ENCODE measurements at regions not wholly inside any gene's neighbourhood (a gene's known extent, or its start where the extent isn't known, plus 50 kb on each side); places are given as distances from the start of the nearest gene placed in this dataset.
"Not testable (repeated sequence)": the region's sequence is repeated elsewhere in the genome, so short reads cannot be mapped to it uniquely, and the experiment has no call there.

- DNase-seq = not testable (repeated sequence)
Observed at GRCh38 chr18:14606546-14606945, 63.1 kb upstream of the POTEC start.

DNA sequence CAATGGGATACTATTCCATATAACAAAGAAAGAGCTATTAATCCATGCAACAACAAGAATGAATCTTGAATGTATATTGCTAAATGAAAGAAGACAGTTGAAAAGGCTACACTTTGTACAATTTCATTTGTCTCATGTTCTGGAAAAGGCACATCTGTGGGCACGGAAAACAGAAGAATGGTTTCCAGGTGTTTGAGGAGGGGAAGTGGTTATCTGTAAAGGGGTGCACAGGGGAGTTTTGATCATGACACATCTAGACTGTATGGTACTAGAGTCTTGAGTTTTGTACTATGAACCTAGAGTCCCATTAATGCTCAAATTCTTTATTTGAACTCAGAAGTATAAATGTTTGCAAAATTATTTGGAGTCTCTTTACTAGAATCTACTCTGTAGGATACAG is 64.0 kb upstream of the POTEC start:
- not testable (repeated sequence) for DNase-seq

GRCh38 chr18:14612422-14612821 is 69.0 kb upstream of the POTEC start:
- DNase-seq = not testable (repeated sequence)

DNA sequence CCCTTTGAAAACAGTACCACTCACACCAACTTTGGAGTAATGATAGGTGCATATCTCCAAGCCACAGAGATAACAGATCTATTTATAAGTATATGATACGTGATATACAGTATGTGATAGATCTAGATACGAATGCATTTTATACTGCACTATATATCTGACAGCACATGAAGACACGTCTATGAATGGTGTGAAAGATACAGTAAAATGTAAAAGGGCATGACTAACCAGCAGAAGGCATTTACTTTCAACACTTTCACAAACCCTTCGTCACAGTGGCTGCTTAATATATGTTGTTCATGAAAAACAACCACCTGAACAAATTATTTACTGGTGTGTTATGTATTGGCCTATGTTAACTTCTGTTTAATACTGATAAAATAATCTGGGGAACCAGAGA is 71.1 kb upstream of the POTEC start:
- DNase-seq = not testable (repeated sequence)

- DNase-seq = not testable (repeated sequence)
Observed at GRCh38 chr18:14627336-14627735, 83.9 kb upstream of the POTEC start.

GRCh38 chr18:14628323-14628978 is 85.1 kb upstream of the POTEC start:
- not testable (repeated sequence) for DNase-seq

DNA sequence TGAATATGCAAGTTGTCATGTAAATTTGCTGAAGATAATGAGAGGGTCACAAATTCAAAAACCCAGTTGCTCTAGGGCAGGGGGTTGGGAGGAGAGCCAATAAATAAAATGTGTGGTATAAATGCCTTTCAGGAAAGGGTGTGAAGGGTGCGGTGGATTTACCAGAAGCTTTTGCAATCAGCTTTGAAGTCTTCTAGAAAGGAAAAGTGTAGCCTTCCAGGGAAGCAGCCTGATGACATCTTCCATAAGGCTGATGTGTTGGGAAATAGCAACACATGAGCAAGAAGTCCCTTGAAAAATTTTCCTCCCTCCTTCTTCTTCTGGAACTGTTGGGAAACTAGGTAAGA is 85.6 kb upstream of the POTEC start:
- not testable (repeated sequence) for DNase-seq

GRCh38 chr18:14632976-14633375 is 89.6 kb upstream of the POTEC start:
- not testable (repeated sequence) for DNase-seq

DNA sequence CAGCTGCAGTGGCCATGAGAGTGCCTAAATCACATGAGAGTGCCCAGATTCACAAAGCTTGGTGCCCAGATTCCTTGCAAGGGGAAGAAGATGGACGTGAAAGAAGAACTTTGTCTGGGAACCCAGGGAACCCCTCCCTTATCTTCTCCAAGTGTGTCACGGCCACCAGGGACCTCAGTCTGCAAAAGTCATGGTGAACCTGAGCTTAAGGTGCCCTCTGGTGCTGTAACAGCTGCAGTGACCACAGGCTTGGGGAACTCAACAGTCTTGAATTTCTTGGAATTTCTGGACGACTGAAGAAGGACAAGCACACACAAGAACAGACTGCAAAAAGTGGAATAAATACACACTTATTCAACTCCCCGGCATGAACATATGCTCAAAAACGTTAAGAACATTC is 94.6 kb upstream of the POTEC start:
- not testable (repeated sequence) for DNase-seq

- not testable (repeated sequence) for DNase-seq
Observed at GRCh38 chr18:14641121-14641520, 97.7 kb upstream of the POTEC start.

- not testable (repeated sequence) for DNase-seq
Observed at GRCh38 chr18:14643715-14644290, 100.4 kb upstream of the POTEC start.

GRCh38 chr18:14693051-14693450 is 54.9 kb upstream of the ANKRD30B start:
- DNase-seq = not testable (repeated sequence)

- DNase-seq = peak; percentile 2
Observed at GRCh38 chr18:14693882-14694281, 54.1 kb upstream of the ANKRD30B start.

GRCh38 chr18:14698006-14698405 is 50.0 kb upstream of the ANKRD30B start:
- not testable (repeated sequence) for DNase-seq
